Endothelial cell of umbilical vein (primary cell): ENCODE measurements at regions not wholly inside any gene's neighbourhood (a gene's known extent, or its start where the extent isn't known, plus 50 kb on each side); places are given as distances from the start of the nearest gene placed in this dataset.

Experiments
- BruUV-seq: library from RNA; stranded (reverse); fragments of 400-500 nt; replicated peaks from 2 replicates; lab custom pipeline; 2021; lab: Mats Ljungman, UMichigan
- CTCF ChIA-PET: fragments of 300-600, 350-600 bp; sonication (Branson Sonifier 250); formaldehyde crosslinking; loops from one replicate; lab custom pipeline; 2021; ENCODE audit warnings: antibody characterized with exemption, inconsistent platforms; lab: Charles Lee
- POLR2A ChIA-PET: fragments of 300-600, 350-600 bp; sonication (Branson Sonifier 250); formaldehyde crosslinking; loops from one replicate; lab custom pipeline; 2021; ENCODE audit warnings: antibody characterized with exemption, inconsistent platforms; lab: Charles Lee
- DNase-seq: peaks from one replicate; pipeline ENCODE4 v3.0.0-alpha.2; 2011; ENCODE audit warnings: low read depth, low spot score
- FAIRE-seq: peaks from 2 replicates; lab custom pipeline; 2011; peaks lifted over from hg19 to GRCh38; lab: Jason Lieb, UNC
- H2AFZ ChIP-seq: 2 replicates; pipeline ENCODE4 v1.6.0; 2012; ENCODE audit warnings: low read depth, low read length, control low read depth, inconsistent platforms
- H3K27ac ChIP-seq: 2 replicates; pipeline ENCODE4 v1.5.1; 2011; ENCODE audit warnings: low read depth, mild to moderate bottlenecking, control low read depth, low read length, moderate library complexity; ENCODE audit not compliant: insufficient read depth
- H3K27me3 ChIP-seq, 2 experiments: 2 replicates each; pipeline versions ENCODE4 v1.6.0 to v1.6.1; 2011; ENCODE audit warnings: low read length in 2 of 2, mixed read lengths in 1 of 2; ENCODE audit not compliant: control insufficient read depth in 2 of 2, insufficient read depth in 2 of 2
- H3K36me3 ChIP-seq, 2 experiments: 2 replicates in 1 of 2; 3 replicates in 1 of 2; pipeline ENCODE4 v1.5.1; 2011; ENCODE audit warnings: low read length in 2 of 2, mild to moderate bottlenecking in 1 of 2, moderate library complexity in 1 of 2; ENCODE audit not compliant: control insufficient read depth in 2 of 2, insufficient read depth in 2 of 2; ENCODE audit errors: extremely low read depth in 1 of 2
- H3K4me1 ChIP-seq: 3 replicates; pipeline ENCODE4 v1.5.1; 2011; ENCODE audit warnings: mild to moderate bottlenecking, low read length; ENCODE audit not compliant: control insufficient read depth, insufficient read depth; ENCODE audit errors: extremely low read depth
- H3K4me2 ChIP-seq: 2 replicates; pipeline ENCODE4 v1.6.1; 2011; ENCODE audit warnings: low read length, control low read depth, mixed read lengths; ENCODE audit not compliant: insufficient read depth
- H3K4me3 ChIP-seq, 3 experiments: fragments of 200-600 bp in 1 of 3; sonication (generic), shearing (Covaris generic) in 1 of 3; replicated peaks in 1 of 3; 2 replicates each; pipeline ENCODE4 v1.5.1; 2011 to 2016; ENCODE audit warnings: control low read depth in 3 of 3, low read length in 3 of 3, mild to moderate bottlenecking in 2 of 3, inconsistent platforms in 1 of 3, low read depth in 1 of 3, moderate library complexity in 1 of 3; ENCODE audit not compliant: insufficient read depth in 1 of 3
- H3K79me2 ChIP-seq: 2 replicates; pipeline ENCODE4 v1.6.0; 2012; ENCODE audit warnings: low read length, inconsistent platforms; ENCODE audit not compliant: control insufficient read depth, insufficient read depth
- H3K9ac ChIP-seq: replicated peaks from 2 replicates; pipeline ENCODE3; 2011; ENCODE audit warnings: low read length, control low read depth; ENCODE audit not compliant: insufficient read depth; ENCODE audit errors: extremely low read depth
- H3K9me1 ChIP-seq: replicated peaks from 3 replicates; pipeline ENCODE4 v1.6.0; 2011; ENCODE audit warnings: mild to moderate bottlenecking, low read length; ENCODE audit not compliant: control insufficient read depth, insufficient read depth; ENCODE audit errors: extremely low read depth
- H3K9me3 ChIP-seq: replicated peaks from 2 replicates; pipeline ENCODE4 v1.5.1; 2012; ENCODE audit warnings: low read length, inconsistent platforms; ENCODE audit not compliant: control insufficient read depth, insufficient read depth
- H4K20me1 ChIP-seq: replicated peaks from 2 replicates; pipeline ENCODE3; 2011; ENCODE audit warnings: mild to moderate bottlenecking, low read length; ENCODE audit not compliant: control insufficient read depth, insufficient read depth; ENCODE audit errors: extremely low read depth
- EZH2 ChIP-seq: IDR thresholded peaks from 2 replicates; pipeline ENCODE4 v1.6.1; 2012; ENCODE audit warnings: borderline replicate concordance, low read depth, mild to moderate bottlenecking, moderate library complexity, low read length, inconsistent platforms; ENCODE audit not compliant: severe bottlenecking
- FOS ChIP-seq: IDR thresholded peaks from 2 replicates; pipeline ENCODE4 v1.6.1; 2011; ENCODE audit warnings: mild to moderate bottlenecking, low read length, moderate library complexity, borderline replicate concordance; ENCODE audit not compliant: insufficient read depth
- GATA2 ChIP-seq: IDR thresholded peaks from 2 replicates; pipeline ENCODE4 v1.7.0; 2011; ENCODE audit warnings: low read depth, mild to moderate bottlenecking, moderate library complexity, mixed read lengths, low read length; ENCODE audit not compliant: insufficient read length, insufficient read depth
- JUN ChIP-seq: IDR thresholded peaks from 2 replicates; pipeline ENCODE4 v1.6.1; 2011; ENCODE audit warnings: borderline replicate concordance, low read depth; ENCODE audit not compliant: insufficient read length, insufficient read depth
- MAX ChIP-seq: IDR thresholded peaks from 2 replicates; pipeline ENCODE4 v1.6.1; 2011; ENCODE audit not compliant: insufficient read depth, insufficient read length
- MYC ChIP-seq: IDR thresholded peaks from one replicate; pipeline ENCODE4 v1.6.1; 2011; ENCODE audit warnings: mild to moderate bottlenecking, low read depth, low read length
- POLR2A ChIP-seq: IDR thresholded peaks from 2 replicates; pipeline ENCODE4 v1.6.1; 2012; ENCODE audit warnings: low read depth, mild to moderate bottlenecking, control low read depth, low read length
- POLR2AphosphoS5 ChIP-seq: IDR thresholded peaks from 2 replicates; pipeline ENCODE4 v1.6.1; 2012; ENCODE audit warnings: low read depth, mild to moderate bottlenecking, control low read depth, low read length, moderate library complexity; ENCODE audit not compliant: insufficient read depth
- dilution Hi-C: fragments of 300-500 bp; cut with MboI; formaldehyde crosslinking; loops from one replicate; pipeline ENCODE4 v1.15.0; 2019; ENCODE audit warnings: low sequenced_read_pairs; ENCODE audit not compliant: extremely low pct_ligation_motif_present
- intact Hi-C: fragments of 100-400 bp; cut with micrococcal nuclease; formaldehyde crosslinking; loops from one replicate; pipeline ENCODE4 v1.10.0; 2022
- TF ChIP-seq, protein P1 (sequence below), 2 donors: IDR thresholded peaks; 1 replicate in 1 of 2; 2 replicates in 1 of 2; pipeline ENCODE4 v1.5.1; 2011; ENCODE audit warnings: low read length in 2 of 2, mild to moderate bottlenecking in 2 of 2, moderate library complexity in 2 of 2, control low read depth in 1 of 2, inconsistent platforms in 1 of 2, low read depth in 1 of 2; ENCODE audit not compliant: insufficient read depth in 1 of 2; ENCODE audit errors: extremely low read depth in 1 of 2

GRCh38 chr6:3549314-3549940, 92.6 kb upstream of the SLC22A23 start:
- Histone ChIP-seq H3K9me1 (no peaks in the 10 kb centered on the region), H3K36me3 (no peaks in the 10 kb centered on the region), H3K4me1 (no peaks in the 10 kb centered on the region), H2AFZ (no peak overlapping the region), H3K4me3 (no peak overlapping the region), H4K20me1 (no peaks in the 10 kb centered on the region), H3K9me3 (no peaks in the 10 kb centered on the region), H3K27ac (no peak overlapping the region), H3K4me2 (no peak overlapping the region), H3K27me3 (peaks cover 13 to 32% of the 10 kb centered on the region in 2 experiments), H3K79me2 (no peaks in the 10 kb centered on the region), H3K9ac (no peak overlapping the region)
- dilution Hi-C loops: no loop called here
- DNase-seq (peak; percentile 1), FAIRE-seq (no peak)
- intact Hi-C loops: loop anchor here (10.0 kb wide), 1 partner anchor 455 kb away; no protein-coding TSS in a partner anchor
- CTCF ChIA-PET: no interaction called here
- POLR2A ChIA-PET: no interaction called here
- TF ChIP-seq FOS (no peak), POLR2AphosphoS5 (no peak), MYC (no peak), POLR2A (no peak), JUN (no peak), GATA2 (no peak), MAX (no peak), EZH2 (no peak)
- TF ChIP-seq, protein P1, sequence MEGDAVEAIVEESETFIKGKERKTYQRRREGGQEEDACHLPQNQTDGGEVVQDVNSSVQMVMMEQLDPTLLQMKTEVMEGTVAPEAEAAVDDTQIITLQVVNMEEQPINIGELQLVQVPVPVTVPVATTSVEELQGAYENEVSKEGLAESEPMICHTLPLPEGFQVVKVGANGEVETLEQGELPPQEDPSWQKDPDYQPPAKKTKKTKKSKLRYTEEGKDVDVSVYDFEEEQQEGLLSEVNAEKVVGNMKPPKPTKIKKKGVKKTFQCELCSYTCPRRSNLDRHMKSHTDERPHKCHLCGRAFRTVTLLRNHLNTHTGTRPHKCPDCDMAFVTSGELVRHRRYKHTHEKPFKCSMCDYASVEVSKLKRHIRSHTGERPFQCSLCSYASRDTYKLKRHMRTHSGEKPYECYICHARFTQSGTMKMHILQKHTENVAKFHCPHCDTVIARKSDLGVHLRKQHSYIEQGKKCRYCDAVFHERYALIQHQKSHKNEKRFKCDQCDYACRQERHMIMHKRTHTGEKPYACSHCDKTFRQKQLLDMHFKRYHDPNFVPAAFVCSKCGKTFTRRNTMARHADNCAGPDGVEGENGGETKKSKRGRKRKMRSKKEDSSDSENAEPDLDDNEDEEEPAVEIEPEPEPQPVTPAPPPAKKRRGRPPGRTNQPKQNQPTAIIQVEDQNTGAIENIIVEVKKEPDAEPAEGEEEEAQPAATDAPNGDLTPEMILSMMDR (IDR thresholded peaks at IDR 0.05; ENCODE audit: extremely low read depth in 1 of 2, insufficient read depth in 1 of 2, low read depth in 1 of 2, low read length in 2 of 2): no peak
- no TSS peak for BruUV-seq
